Sigmoid colon (tissue), 6 donors: ENCODE measurements at regions not wholly inside any gene's neighbourhood (a gene's known extent, or its start where the extent isn't known, plus 50 kb on each side); places are given as distances from the start of the nearest gene placed in this dataset.

Experiments
- DNase-seq: peaks from one replicate; pipeline ENCODE4 v3.0.0-alpha.2; 2019
- H3K27ac ChIP-seq, 4 donors: fragments of 200-600 bp; sonication (generic); one replicate each; pipeline ENCODE4 v1.5.1; 2016 to 2019; ENCODE audit warnings: mild to moderate bottlenecking in 1 of 4
- H3K27me3 ChIP-seq, 3 donors: fragments of 200-600 bp; sonication (generic); one replicate each; pipeline ENCODE4 v1.5.1; 2019; ENCODE audit warnings: mild to moderate bottlenecking in 1 of 3
- H3K36me3 ChIP-seq, 4 donors: fragments of 200-600 bp; sonication (generic); one replicate each; pipeline ENCODE4 v1.5.1; 2016 to 2019
- H3K4me1 ChIP-seq, 4 donors: fragments of 200-600 bp; sonication (generic); one replicate each; pipeline ENCODE4 v1.5.1; 2017 to 2019
- H3K4me3 ChIP-seq, 4 donors: fragments of 200-600 bp; sonication (generic); one replicate each; pipeline ENCODE4 v1.5.1; 2017 to 2019; ENCODE audit warnings: mild to moderate bottlenecking in 2 of 4, moderate library complexity in 1 of 4
- H3K9me3 ChIP-seq, 4 donors: fragments of 200-600 bp in 3 of 4; sonication (generic) in 3 of 4; one replicate each; pipeline versions ENCODE4 v1.5.1 to v1.6.1; 2013 to 2019
- CTCF ChIP-seq, 4 experiments: fragments of 450-650 bp in 3 of 4; fragments of 200-600 bp in 1 of 4; IDR thresholded peaks; one replicate each; pipeline ENCODE4 v1.5.1; 2016 to 2019; ENCODE audit warnings: antibody characterized with exemption in 4 of 4, mild to moderate bottlenecking in 3 of 4, moderate library complexity in 2 of 4
- EP300 ChIP-seq, 4 donors: sonication (generic); formaldehyde crosslinking; IDR thresholded peaks; one replicate each; pipeline ENCODE4 v1.6.1; 2017; ENCODE audit warnings: antibody characterized with exemption in 4 of 4
- POLR2A ChIP-seq, 2 donors: fragments of 450-650 bp; IDR thresholded peaks; one replicate each; pipeline ENCODE4 v1.6.1; 2016; ENCODE audit warnings: antibody characterized with exemption in 2 of 2, mild to moderate bottlenecking in 2 of 2, moderate library complexity in 2 of 2
- POLR2AphosphoS5 ChIP-seq, 4 donors: sonication (generic); formaldehyde crosslinking; IDR thresholded peaks; one replicate each; pipeline ENCODE4 v1.6.1; 2017; ENCODE audit warnings: antibody characterized with exemption in 4 of 4
- WGBS, 2 donors: extraction: QIAGEN DNeasy Blood & Tissue Kit; methylation state at CpG; one replicate each; pipeline ENCODE4 v1.1.7; 2013; 5-methylcytosine and 5-hydroxymethylcytosine counted together
- intact Hi-C: fragments of 100-400 bp; cut with DNase I; formaldehyde crosslinking; loops from one replicate; pipeline ENCODE4 v1.15.1; 2023
- donor health status: healthy with polysubstance abuse.
- donor health status: healthy.

GRCh38 chr9:91156451-91157234 lies 205.1 kb downstream of the AUH start:
- Histone ChIP-seq H3K4me1 (peaks cover 0 to 9% (median 6%) of the 10 kb centered on the region in 4 donors), H3K27ac (no peak overlapping the region), H3K4me3 (no peak overlapping the region), H3K27me3 (no peaks in the 10 kb centered on the region), H3K36me3 (no peaks in the 10 kb centered on the region), H3K9me3 (no peaks in the 10 kb centered on the region)
- DNase-seq = no peak
- intact Hi-C loops = no loop called here
- TF ChIP-seq POLR2AphosphoS5 (IDR thresholded peaks at IDR 0.05) = no peak
- TF ChIP-seq CTCF (IDR thresholded peaks at IDR 0.05) = no peak
- no peak for TF ChIP-seq EP300 (IDR thresholded peaks at IDR 0.05)
- WGBS, 2 donors = 61 to 76% methylated on average over 10 of the region's 10 CpGs

GRCh38 chr9:91157883-91158282 lies 203.8 kb downstream of the AUH start:
- Histone ChIP-seq H3K4me1 (peaks cover 0 to 9% (median 6%) of the 10 kb centered on the region in 4 donors), H3K4me3 (no peak overlapping the region), H3K27me3 (no peaks in the 10 kb centered on the region), H3K27ac (no peak overlapping the region), H3K9me3 (no peaks in the 10 kb centered on the region), H3K36me3 (no peaks in the 10 kb centered on the region)
- DNase-seq = no peak
- intact Hi-C loops = no loop called here
- 95 to 96% methylated on average over 2 of the region's 2 CpGs for WGBS, 2 donors
- TF ChIP-seq CTCF (IDR thresholded peaks at IDR 0.05) = no peak
- no peak for TF ChIP-seq EP300 (IDR thresholded peaks at IDR 0.05)
- no peak for TF ChIP-seq POLR2AphosphoS5 (IDR thresholded peaks at IDR 0.05)
- no peak for TF ChIP-seq POLR2A (IDR thresholded peaks at IDR 0.05)

GRCh38 chr9:91158286-91158685 lies 203.4 kb downstream of the AUH start:
- DNase-seq = no peak

GRCh38 chr9:91158946-91159345 lies 202.8 kb downstream of the AUH start:
- H3K9me3 ChIP-seq = no peaks in the 10 kb centered on the region
- no peak overlapping the region for H3K27ac ChIP-seq
- H3K27me3 ChIP-seq = no peaks in the 10 kb centered on the region
- intact Hi-C loops = no loop called here
- peaks cover 0 to 9% (median 6%) of the 10 kb centered on the region in 4 donors for H3K4me1 ChIP-seq
- H3K36me3 ChIP-seq = no peaks in the 10 kb centered on the region
- DNase-seq = no peak
- WGBS, 2 donors = 89 to 91% methylated on average over 3 of the region's 3 CpGs
- TF ChIP-seq EP300 (IDR thresholded peaks at IDR 0.05) (no peak), POLR2A (IDR thresholded peaks at IDR 0.05) (no peak), CTCF (IDR thresholded peaks at IDR 0.05) (no peak), POLR2AphosphoS5 (IDR thresholded peaks at IDR 0.05) (no peak)
- no peak overlapping the region for H3K4me3 ChIP-seq

More at GRCh38 chr9:91158286-91158685, 203.4 kb downstream of the AUH start:
- Histone ChIP-seq H3K9me3 (no peaks in the 10 kb centered on the region), H3K27me3 (no peaks in the 10 kb centered on the region), H3K36me3 (no peaks in the 10 kb centered on the region), H3K27ac (no peak overlapping the region), H3K4me3 (no peak overlapping the region), H3K4me1 (peaks cover 0 to 9% (median 6%) of the 10 kb centered on the region in 4 donors)
- TF ChIP-seq POLR2AphosphoS5 (IDR thresholded peaks at IDR 0.05) (no peak), CTCF (IDR thresholded peaks at IDR 0.05) (no peak), POLR2A (IDR thresholded peaks at IDR 0.05) (no peak), EP300 (IDR thresholded peaks at IDR 0.05) (no peak)
- 80 to 93% methylated on average over 6 of the region's 6 CpGs for WGBS, 2 donors
- intact Hi-C loops = no loop called here
